ENCODE measurements at regions not wholly inside any gene's neighbourhood (a gene's known extent, or its start where the extent isn't known, plus 50 kb on each side); places are given as distances from the start of the nearest gene placed in this dataset.

DNA sequence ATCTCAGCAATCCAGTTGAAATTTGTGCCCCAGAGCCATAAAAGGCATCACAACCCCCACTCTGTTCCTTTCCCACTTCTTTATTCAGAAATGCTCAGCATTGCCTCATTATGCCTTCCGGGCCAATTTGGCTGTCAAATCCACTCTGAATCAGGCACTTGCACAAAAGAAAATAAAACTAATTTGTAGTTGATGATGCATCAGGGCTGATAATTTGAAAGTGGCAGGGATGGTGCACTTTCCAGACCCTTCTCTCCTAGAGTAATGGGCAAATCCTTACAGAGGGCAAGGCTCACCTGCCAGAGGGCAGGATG lies 147.9 kb upstream of the PDE1C start:
- no peak for DNase-seq (ENCODE audit: low read depth)
- H3K4me3 ChIP-seq (ENCODE audit: low read depth, low read length) = no peak overlapping the region
- TF ChIP-seq, protein P1, sequence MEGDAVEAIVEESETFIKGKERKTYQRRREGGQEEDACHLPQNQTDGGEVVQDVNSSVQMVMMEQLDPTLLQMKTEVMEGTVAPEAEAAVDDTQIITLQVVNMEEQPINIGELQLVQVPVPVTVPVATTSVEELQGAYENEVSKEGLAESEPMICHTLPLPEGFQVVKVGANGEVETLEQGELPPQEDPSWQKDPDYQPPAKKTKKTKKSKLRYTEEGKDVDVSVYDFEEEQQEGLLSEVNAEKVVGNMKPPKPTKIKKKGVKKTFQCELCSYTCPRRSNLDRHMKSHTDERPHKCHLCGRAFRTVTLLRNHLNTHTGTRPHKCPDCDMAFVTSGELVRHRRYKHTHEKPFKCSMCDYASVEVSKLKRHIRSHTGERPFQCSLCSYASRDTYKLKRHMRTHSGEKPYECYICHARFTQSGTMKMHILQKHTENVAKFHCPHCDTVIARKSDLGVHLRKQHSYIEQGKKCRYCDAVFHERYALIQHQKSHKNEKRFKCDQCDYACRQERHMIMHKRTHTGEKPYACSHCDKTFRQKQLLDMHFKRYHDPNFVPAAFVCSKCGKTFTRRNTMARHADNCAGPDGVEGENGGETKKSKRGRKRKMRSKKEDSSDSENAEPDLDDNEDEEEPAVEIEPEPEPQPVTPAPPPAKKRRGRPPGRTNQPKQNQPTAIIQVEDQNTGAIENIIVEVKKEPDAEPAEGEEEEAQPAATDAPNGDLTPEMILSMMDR (conservative IDR thresholded peaks at IDR 0.05; ENCODE audit: low read depth, low read length) = no peak

DNA sequence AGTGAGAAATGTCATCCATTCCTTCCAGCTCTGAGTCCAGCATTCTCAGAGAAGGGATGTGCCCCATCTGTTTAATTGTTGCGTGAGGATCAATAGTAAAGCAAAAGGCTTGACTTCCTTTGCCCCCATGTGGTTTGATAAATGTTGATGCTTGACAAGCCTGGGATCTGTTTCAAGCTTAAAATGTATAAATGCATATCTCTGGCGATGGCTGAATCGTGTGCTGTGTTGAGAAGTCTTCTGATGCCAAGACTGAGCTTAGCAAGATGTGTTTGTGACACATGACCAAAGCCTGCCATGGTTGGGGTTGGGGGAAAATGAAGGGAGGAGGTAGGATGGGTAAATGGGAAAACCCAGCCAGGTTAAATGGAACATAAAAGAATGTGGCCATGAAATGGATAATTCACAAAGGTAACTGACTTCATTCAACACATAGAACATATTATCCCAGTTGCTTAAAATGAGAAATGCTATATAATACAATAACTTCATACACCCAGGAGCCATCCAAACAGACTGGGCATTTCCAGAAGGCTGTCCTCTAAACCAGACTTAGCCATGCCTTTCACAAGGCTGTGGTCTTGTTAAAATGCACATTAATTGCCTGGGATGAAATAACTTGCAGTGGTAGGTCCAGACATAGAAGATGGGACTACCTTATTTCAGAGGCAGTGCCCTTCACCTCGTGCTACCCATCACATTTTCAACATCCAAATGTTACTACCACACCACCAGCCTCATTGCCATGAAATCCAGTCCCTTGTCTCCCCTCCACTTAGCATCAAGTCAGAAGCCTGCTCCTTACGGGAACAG lies 147.3 kb upstream of the PDE1C start:
- DNase-seq (ENCODE audit: low read depth) = no peak
- TF ChIP-seq, protein P1 (conservative IDR thresholded peaks at IDR 0.05; ENCODE audit: low read depth, low read length) = no peak
- no peak overlapping the region for H3K4me3 ChIP-seq (ENCODE audit: low read depth, low read length)

DNA sequence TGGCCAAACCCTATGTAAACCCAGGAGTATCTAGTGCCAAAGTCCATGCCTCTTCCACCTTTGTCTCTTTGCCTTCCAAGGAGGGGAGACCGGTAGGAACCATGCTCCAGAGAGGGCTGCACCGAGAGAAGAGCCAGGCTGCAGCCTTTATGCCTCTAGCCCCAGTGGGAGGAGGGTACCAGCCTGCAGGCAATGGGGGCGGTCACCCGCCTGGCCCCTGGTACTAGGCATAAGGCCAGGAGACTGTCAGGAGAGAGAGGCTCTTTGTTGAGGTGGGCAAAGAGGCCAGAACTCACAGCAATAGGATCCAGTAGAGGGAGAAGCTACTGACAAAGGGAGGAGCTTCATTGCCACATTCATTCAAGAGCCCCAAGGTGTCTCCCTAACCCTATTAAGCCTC lies 146.6 kb upstream of the PDE1C start:
- no peak for DNase-seq (ENCODE audit: low read depth)
- TF ChIP-seq, protein P1 (conservative IDR thresholded peaks at IDR 0.05; ENCODE audit: low read depth, low read length) = no peak
- no peak overlapping the region for H3K4me3 ChIP-seq (ENCODE audit: low read depth, low read length)

DNA sequence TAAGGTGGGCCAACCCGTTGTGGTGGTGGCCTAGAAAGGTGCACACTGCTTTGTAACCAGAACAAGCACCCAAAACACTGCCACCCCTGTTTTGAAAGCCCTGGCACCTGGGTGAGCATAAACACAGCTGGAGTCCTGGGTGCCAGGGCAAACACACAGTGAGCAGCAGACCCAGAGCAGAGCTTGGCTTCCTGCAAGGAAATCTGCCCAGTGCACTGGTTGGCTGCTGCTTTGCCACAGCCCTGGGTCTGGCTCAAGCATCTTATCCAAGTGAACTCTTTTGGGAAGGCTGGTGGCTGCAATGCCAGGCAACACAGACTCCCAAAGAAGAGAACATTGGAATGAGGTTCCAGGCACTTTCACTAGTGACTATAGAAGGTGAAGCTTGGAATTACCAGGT lies 145.5 kb upstream of the PDE1C start:
- H3K4me3 ChIP-seq (ENCODE audit: low read depth, low read length) = no peak overlapping the region
- TF ChIP-seq, protein P1 (conservative IDR thresholded peaks at IDR 0.05; ENCODE audit: low read depth, low read length) = no peak
- no peak for DNase-seq (ENCODE audit: low read depth)

DNA sequence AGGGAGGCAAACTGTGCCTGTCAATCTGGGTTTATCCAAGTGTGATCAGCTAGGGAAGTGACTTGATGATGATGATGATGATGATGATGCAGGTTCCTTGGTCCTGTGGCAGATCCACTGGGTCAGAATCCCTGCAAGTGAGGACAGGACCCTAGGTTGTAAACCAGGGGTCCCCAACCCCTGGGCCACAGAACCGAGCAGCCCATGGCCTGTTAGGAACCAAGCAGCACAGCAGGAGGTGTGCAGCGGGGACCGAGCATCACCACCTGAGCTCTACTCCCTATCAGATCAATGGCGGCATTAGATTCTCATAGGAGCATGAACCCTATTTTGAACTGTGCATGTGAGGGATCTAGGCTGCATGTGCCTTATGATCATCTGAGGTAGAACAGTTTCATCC lies 144.7 kb upstream of the PDE1C start:
- TF ChIP-seq, protein P1 (conservative IDR thresholded peaks at IDR 0.05; ENCODE audit: low read depth, low read length) = no peak
- DNase-seq (ENCODE audit: low read depth) = no peak
- H3K4me3 ChIP-seq (ENCODE audit: low read depth, low read length) = no peak overlapping the region

DNA sequence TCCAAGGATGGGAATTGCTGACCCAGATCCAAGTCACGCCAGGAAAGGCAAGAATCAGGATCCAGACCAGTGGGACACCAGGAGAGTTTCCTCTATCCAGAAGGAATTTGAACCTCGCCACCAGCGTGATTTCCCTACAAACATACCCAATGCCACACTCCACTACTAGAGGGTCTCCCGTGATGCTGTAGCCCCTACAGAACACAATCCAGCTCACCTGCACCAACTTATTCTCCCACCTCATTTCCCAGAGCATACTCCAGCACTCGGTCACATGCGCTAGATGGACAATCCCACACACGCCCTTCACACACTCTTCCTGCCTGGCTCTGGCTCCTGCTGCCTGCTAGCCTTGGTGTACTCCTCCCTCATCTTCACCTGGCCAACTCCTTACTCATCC lies 142.1 kb upstream of the PDE1C start:
- no peak for DNase-seq (ENCODE audit: low read depth)
- TF ChIP-seq, protein P1 (conservative IDR thresholded peaks at IDR 0.05; ENCODE audit: low read depth, low read length) = no peak
- no peak overlapping the region for H3K4me3 ChIP-seq (ENCODE audit: low read depth, low read length)

DNA sequence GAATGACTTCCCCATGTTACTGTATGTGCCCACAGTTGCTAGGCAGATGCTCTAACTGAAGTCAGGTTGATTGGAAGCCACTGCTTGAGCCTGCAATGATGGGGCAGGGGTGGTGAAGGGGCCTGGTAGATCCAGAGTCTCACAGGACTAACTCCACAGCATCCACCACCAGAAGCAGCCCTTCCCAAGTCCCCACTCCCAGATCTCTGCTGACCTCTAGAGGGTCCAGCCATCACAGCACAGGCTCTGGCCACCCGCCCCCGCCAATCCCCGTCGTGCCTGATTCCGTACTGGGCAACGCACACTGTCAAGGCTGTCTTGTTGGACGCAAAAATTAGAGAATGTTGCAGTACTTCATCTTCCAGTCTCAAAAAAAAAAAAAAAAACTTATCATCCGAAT lies 136.8 kb upstream of the PDE1C start:
- TF ChIP-seq, protein P1 (conservative IDR thresholded peaks at IDR 0.05; ENCODE audit: low read depth, low read length) = peak; percentile 37
- no peak overlapping the region for H3K4me3 ChIP-seq (ENCODE audit: low read depth, low read length)
- DNase-seq (ENCODE audit: low read depth) = peak; percentile 4
